Testis (tissue), 2 donors: ENCODE measurements at regions not wholly inside any gene's neighbourhood (a gene's known extent, or its start where the extent isn't known, plus 50 kb on each side); places are given as distances from the start of the nearest gene placed in this dataset.

Experiments
- POLR2A ChIP-seq: fragments of 450-650 bp; IDR thresholded peaks from one replicate; pipeline ENCODE4 v1.6.1; 2017; ENCODE audit warnings: antibody characterized with exemption, mild to moderate bottlenecking, moderate library complexity
- TF ChIP-seq, protein P1 (sequence below), 3 experiments: fragments of 450-650 bp in 2 of 3; fragments of 200-600 bp in 1 of 3; sonication (generic) in 1 of 3; IDR thresholded peaks; one replicate each; pipeline ENCODE4 v1.5.1; 2016 to 2019; ENCODE audit warnings: antibody characterized with exemption in 3 of 3, mild to moderate bottlenecking in 2 of 3, moderate library complexity in 1 of 3

DNA sequence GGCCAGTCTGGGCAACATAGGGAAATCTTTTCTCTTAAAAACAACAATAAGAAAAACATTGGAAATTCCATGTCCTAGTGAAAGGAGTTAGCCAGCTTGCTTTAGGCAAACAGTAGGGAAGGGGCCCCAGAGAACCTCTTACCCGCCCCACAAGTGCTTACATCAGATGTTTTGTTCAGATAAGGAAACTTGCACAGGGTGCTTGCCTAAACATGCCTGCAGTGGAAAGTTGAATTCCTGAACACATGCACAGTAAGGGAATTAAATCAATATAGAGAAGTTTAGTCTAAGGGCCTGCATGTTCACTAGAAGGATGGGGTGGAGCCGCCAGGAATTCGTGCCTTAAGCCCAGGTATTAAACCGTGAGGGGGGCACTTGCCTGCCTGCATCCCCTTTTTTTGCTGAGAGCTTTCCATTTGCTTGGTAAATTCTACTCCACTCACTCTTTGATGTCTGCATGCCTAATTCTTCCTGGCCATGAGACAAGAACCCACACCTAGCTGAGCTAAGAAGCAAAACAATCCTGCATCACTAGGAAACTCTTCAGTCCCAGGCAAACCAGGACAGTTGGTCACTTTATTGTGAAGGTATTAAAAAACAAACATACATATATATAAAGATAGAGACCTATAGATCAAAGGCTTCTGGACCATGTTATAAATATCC is 499.0 kb downstream of the SIPA1L2 start:
- TF ChIP-seq, protein P1, sequence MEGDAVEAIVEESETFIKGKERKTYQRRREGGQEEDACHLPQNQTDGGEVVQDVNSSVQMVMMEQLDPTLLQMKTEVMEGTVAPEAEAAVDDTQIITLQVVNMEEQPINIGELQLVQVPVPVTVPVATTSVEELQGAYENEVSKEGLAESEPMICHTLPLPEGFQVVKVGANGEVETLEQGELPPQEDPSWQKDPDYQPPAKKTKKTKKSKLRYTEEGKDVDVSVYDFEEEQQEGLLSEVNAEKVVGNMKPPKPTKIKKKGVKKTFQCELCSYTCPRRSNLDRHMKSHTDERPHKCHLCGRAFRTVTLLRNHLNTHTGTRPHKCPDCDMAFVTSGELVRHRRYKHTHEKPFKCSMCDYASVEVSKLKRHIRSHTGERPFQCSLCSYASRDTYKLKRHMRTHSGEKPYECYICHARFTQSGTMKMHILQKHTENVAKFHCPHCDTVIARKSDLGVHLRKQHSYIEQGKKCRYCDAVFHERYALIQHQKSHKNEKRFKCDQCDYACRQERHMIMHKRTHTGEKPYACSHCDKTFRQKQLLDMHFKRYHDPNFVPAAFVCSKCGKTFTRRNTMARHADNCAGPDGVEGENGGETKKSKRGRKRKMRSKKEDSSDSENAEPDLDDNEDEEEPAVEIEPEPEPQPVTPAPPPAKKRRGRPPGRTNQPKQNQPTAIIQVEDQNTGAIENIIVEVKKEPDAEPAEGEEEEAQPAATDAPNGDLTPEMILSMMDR (IDR thresholded peaks at IDR 0.05), result no peak
- no peak for TF ChIP-seq POLR2A
